ENCODE measurements at regions not wholly inside any gene's neighbourhood (a gene's known extent, or its start where the extent isn't known, plus 50 kb on each side); places are given as distances from the start of the nearest gene placed in this dataset.

DNA sequence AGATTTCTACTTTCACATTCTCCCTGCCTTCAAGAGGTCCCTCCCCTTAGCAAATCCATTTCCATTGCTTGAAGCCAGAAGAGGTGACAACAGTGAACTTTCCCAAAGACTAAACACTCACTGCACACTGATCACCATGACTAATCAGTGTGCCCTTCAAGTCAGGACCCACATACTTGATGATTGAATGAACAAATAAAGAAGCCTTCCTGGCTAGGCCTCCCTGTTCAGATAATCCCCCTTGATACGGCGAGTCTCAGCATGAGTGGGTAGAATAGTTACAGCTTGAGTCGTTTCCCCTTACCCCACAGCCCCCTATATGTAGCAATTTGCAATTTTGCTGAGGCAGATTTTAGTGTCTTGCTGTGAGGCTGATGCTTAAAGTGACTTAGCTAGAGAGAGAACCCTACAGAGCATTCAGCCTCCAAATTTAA is 102.2 kb downstream of the UNC5CL start:
- no peak for DNase-seq

- DNase-seq, result no peak
Observed at GRCh38 chr6:40933864-40934263, 105.2 kb downstream of the UNC5CL start.

- no peak for DNase-seq
Observed at GRCh38 chr6:40932953-40933352, 106.1 kb downstream of the UNC5CL start.

- DNase-seq, result no peak
Observed at GRCh38 chr6:40932366-40932765, 106.7 kb downstream of the UNC5CL start.

GRCh38 chr6:40931931-40932330 is 107.1 kb downstream of the UNC5CL start:
- DNase-seq, result no peak

- no peak for DNase-seq
Observed at GRCh38 chr6:40930555-40930954, 108.5 kb downstream of the UNC5CL start.

DNA sequence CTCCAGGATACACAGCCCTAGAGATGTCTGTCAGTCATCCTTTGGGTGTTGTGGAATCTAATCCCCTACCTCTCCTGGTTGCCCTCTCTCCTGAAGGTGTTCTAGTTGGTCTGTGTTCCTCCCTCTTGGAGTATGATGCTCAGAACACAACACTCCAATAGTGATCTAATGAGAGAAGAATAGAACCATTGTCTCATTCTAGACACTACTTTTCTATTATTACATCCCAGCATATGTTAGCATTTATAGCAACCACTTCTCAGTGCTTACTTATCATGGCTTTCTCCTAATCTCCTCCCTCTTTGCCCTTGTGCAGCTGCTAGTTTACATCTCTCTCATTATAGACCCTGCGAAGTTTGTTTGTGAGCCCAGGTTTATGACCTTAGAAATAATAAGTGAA is 109.0 kb downstream of the UNC5CL start:
- DNase-seq, result no peak

DNA sequence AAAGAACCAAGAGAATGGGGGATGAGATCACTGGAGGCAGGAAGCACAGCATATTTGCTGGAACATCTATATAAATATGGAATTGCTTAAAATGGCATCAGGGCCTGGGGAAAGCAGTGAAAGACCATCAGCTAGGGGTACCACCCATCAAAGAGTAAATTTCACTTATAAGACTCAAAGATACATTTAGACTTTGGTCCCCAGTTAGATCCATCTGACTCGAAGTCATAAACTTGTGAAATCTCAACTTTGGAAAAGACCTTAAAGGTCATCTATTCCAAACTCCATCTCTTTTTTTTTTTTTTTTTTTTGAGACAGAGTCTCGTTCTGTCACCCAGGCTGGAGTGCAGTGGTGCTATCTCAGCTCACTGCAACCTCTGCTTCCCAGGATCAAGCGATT is 109.8 kb downstream of the UNC5CL start:
- DNase-seq, result no peak

GRCh38 chr6:40928763-40929162 is 110.3 kb downstream of the UNC5CL start:
- DNase-seq, result no peak

DNA sequence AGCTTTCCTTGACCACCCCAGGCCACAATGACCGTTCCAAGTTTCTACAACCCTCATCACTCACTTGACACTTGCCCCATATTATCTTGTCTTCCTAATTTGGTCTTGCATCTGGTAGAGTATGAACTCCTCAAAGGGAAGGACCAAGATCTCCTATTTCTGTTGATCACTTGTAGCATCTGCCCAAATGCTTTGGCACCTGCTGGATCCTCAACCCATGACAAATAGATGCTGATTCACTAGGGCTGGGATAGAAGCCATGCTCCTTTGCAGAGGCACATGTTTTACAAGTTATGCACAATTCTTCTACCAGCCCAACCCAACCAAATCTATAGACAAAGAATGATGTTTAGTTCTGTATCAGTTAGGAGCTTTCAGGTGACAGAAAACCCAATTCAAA is 110.7 kb downstream of the UNC5CL start:
- no peak for DNase-seq

DNA sequence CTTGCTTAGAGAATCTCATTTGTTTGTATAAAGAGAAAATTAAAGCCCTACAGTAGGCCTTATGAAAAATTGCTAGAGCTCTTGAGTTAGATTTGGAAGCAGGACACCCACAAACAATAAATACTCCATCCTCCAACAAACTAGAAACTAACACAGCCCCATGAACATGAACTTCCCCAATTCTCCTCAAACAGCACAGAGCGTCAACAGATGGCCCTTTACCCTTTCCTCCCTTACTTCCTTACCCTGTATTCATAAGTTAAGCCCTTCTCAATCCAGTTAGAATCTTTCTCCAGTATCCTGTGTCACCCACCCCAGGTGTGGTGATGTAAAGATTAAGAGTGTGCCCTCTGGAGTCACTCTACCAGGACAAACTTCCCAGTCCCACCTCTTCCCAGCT is 113.7 kb downstream of the UNC5CL start:
- no peak for DNase-seq

DNA sequence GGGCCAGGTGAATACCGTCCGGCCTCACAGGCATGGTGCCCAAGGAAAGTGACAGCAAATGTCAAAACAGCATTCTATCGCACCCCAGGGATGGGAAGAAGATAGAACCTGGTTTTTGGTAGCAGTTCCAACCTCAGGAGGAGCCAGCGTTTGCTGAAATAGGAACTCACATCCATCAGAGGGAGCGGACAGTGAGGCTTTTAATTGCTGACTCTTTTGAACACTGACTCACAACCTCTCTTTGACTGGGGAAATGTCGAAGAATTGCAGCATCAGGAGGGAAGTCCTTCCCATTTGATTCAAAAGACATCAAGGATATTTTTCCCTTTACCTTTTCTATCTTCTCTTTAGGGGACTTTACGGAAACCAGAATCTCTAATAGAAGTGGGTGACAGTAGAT is 114.2 kb downstream of the UNC5CL start:
- no peak for DNase-seq

GRCh38 chr6:40923880-40924279 is 115.1 kb downstream of the UNC5CL start:
- no peak for DNase-seq

- no peak for DNase-seq
Observed at GRCh38 chr6:40923326-40923725, 115.7 kb downstream of the UNC5CL start.

DNA sequence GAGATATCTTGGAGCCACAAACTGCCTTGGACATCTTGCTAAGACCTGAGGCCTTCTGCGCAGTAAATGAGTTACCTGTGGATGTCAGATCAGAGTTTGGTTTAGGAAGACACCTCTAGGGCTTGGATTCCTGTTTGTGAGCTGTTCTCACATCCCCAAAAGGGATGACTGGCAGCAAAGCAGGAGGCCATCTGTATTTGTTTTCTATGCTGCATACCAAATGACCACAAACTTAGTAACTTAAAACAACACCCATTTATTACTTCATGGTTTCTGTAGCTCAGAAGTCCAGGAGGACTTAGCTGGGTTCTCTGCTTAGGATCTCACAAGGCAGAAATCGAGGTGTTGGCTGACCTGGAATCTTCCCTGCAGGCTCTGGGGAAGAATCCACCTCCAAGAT is 116.7 kb downstream of the UNC5CL start:
- no peak for DNase-seq

DNA sequence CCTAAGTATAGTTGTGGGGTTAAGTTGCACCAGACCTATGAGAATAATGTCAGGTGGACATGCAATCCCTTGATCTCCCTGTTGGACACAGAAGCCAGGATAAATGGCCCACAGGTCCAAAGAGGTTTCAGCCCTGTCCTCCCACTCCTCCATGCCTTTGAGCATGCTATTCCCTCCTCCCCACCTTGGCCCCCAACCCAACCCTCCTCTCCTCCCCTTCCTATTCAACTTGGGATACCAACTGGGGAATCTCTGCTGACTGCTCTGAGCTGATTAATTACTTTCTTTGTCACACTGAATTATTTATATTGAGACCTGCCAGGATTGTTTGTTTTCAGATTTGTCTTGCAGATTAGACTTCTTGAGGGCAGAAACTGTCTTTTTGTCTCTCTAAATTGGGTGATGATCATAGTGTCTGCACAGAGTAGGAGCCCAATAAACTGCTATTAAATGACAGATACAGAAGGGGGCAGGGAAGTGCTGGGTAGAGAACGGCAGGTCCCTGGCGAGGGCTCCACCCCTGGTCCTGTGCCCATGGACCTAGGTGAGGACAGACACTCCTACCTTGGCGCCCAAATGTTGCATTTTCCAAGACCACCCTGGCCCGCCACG is 120.9 kb downstream of the UNC5CL start:
- no peak for DNase-seq

GRCh38 chr6:40917603-40918002 is 121.4 kb downstream of the UNC5CL start:
- DNase-seq, result no peak

GRCh38 chr6:40916845-40917244 is 122.2 kb downstream of the UNC5CL start:
- DNase-seq, result no peak

GRCh38 chr6:40915165-40915564 is 123.9 kb downstream of the UNC5CL start:
- no peak for DNase-seq

DNA sequence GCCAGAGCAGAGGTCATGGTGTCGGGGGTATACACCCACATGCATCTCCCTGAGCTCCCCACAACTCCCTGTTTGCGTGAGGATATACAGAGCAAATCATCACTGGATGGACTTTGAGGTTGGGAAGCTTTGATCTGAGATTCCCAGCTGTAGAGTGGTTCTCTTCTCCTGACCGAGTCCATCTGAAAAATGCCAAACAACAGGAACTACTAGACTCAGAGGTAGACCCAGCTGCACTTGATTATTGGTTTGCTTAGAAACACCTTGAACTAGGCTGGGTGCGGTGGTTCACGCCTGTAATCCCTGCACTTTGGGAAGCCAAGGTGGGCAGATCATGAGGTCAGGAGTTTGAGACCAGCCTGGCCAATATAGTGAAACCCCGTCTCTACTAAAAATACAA is 125.0 kb downstream of the UNC5CL start:
- no peak for DNase-seq

DNA sequence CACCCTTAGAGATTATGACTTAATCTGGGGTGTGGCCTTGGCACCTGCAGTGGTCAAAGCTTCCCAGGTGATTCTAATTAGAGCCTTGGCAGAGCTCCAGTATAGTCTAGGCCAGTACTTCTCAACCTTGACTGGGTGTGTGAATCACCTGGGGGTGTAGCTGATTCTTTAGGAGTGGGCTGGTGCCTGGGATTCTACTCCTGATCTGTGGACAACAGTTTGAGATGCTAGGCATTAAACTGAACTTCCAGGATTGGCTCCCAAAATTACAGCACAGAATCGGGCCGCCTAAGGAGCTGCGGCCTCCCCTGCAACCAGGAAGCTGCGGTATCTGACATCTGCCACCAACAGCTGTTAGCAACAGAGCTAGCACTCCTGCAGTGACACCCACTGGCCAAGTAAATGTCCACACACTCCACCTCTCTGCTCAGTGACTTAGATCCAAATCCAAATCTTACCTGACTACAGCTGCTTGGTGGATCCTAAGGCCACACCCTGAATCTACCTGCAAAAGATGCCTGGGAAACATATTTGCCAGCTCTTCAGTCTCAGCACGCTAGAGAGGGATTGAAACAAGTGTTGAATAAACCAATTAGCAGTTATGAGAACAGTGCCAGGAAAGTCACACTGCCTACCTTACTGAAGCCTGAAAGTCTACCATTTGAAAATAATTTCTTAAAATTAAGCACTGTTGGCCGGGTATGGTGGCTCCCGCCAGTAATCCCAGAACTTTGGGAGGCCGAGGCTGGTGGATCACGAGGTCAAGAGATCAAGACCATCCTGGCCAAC is 126.7 kb downstream of the UNC5CL start:
- peak; percentile 31 to 79 for DNase-seq

DNA sequence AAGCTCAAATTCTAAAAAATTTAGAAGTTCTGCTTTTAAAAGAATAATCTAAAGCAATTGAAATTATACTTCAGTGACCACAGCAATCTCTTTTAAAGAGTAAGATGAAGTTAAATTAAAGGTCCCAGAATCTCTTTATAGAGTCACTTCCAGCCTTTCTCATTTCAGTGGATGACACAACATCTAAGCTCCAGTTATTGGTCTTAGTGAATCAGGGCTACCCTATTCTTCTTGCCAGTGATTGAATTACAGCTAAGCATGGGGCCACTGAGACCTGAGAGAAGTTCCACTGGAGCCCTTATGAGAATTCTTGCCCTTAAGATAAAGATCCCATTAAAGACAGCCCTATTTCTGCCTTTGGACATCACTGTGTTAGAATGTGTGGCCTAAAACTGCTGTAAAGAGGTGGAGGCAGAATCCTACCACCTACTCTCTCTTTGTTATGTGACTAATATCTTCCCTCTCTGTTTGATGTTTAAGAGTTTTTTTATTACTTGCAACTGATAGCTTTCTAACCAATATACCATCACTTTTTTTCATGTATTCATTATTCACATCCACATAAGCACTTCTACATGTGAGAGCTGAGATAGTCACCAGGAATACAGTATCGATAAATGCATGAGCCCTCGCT is 128.6 kb downstream of the UNC5CL start:
- no peak for DNase-seq

- no peak for DNase-seq
Observed at GRCh38 chr6:40909811-40910210, 129.2 kb downstream of the UNC5CL start.

DNA sequence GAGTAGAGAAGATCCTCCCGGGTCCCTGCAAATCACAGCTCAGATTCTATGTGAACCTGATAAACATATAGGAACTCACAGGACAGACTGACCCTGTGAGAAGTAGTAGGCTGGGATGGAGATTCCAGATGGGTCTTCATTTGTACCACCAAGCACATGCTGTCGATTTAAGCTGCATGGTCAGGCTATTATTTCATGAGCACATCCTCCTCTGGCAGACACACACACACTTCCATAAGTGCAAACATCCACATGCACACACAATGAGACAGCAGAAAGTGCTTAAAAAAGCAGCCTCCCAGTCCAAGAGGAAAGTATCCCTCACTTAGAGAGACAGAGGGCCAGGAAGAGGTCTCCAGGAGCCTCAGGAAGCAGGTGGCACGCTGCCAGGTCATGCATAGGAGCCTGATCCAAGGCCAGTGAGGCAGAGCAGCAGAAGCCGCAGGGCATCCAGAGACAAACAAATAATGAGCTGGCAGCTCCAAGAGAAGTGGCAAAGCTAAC is 131.8 kb downstream of the UNC5CL start:
- peak; percentile 72 to 82 for DNase-seq
